HG03439 (cell line): ENCODE measurements at regions not wholly inside any gene's neighbourhood (a gene's known extent, or its start where the extent isn't known, plus 50 kb on each side); places are given as distances from the start of the nearest gene placed in this dataset.

ENCODE experiments used
- ATAC-seq: cut with Tn5 transposase; IDR thresholded peaks from one replicate; pipeline ENCODE4 v1.9.1; 2021; ENCODE audit warnings: mild to moderate bottlenecking, moderate library complexity; ENCODE audit not compliant: unreplicated experiment

DNA sequence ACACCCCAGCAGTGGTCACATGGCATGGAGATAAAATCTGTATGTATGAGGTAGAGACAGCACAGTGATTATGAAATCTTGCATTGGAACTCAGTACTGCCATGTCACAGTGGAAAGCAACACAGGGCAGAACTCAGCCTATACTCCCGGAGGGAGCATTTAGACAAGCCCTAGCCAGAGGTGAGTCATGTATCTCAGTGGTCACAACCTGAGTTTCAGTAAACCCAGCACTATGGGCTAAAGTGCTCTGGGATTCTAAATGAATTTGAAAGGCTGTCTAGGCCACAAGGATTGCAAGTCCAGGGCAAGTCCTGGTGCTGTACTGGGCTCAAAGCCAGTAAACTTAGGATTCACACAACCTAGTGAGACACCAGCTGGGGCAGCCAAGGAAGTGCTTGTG lies 1717.1 kb upstream of the RAG2 start:
- ATAC-seq, result no peak

DNA sequence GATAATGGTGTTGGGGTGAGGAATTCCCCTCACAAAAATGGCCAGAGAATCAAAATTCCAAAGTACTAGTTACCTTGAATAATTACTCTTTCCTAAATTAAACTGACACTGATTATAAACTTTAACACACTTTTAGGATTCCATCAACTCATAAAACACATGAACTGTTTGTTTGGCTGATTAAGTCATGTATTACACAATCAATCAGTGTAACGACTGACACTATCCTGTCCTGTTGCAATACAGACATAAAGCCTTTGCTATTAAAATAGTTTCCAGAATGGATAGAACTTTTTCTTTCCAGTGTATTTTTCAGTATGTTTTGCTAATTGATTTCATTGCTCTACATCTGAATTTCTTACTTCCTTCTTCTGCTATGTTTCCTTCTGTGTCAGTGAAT lies 1709.4 kb upstream of the RAG2 start:
- ATAC-seq, result no peak

DNA sequence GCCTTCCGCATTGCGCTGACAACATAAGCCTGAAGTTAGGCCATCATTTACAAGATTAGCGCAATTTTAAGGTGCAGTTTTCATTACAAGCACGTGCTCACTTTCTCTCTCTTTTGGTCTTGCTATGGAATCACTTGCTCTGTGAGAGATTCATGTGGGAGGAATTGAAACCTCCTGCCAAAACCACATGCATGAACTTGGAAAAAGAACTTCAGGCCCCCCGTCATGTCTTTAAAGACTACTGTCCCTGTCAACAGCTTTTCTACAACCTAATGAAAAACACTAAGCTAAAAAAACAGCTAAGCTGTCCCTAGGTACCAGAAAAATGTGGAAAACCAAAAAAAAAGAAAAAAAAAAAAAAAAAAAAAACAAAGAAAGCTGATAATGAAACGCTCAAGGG lies 1707.6 kb upstream of the RAG2 start:
- ATAC-seq, result no peak

DNA sequence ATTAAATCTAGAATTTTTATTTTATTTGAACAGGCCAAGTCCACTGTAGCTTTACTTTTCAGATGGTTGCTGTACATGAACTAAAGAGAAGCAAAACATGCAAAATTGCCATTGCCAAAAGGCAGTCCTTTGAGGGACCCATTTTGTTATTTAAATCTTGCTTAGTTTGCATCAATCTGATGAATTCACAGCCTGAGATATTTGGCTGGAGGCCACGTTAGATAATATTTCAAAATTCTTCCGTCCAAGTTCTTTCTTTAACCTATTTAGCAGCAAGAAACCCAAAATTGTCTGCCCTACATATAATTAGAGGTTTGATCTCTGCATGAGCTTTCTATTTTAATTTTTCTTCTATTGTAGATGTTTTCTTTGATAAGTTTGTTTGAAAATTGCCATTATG lies 1706.9 kb upstream of the RAG2 start:
- no peak for ATAC-seq

DNA sequence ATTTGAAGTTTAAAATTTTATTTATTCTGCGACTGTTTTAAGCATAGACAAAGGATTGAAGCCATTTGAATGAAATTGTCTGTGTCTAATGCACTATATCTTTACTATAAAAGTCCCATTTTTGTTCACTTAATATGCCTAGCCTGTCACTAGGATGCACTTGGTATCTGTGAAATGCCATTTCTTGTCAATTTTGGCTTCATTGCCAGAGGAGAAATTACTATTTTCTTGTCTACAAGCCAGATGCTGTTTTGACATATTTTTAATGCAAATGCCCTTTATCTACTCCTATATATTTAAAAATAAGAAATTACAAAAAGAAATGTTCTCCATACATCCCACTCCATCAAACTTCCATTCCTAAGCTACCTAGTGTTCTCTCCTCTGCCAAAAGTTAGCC lies 1704.5 kb upstream of the RAG2 start:
- ATAC-seq, result no peak

DNA sequence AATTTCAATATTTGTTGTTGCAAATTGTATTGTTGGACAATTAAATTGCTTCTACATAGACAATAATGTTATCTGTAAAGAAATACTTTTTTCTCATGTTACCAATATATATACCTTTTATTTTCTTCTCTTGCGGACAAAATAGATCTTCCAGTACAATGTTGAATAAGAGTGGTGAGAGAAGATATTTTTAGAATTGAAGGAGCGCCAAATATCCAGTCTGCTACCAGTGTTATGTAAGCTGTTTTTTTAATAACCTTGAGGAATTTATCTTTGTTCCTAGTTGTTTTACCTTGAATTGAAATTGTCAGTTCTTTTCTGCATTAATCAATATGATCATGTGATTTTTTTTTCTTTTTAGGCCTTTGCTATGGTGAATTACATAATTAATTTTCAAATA lies 1702.5 kb upstream of the RAG2 start:
- ATAC-seq, result no peak

DNA sequence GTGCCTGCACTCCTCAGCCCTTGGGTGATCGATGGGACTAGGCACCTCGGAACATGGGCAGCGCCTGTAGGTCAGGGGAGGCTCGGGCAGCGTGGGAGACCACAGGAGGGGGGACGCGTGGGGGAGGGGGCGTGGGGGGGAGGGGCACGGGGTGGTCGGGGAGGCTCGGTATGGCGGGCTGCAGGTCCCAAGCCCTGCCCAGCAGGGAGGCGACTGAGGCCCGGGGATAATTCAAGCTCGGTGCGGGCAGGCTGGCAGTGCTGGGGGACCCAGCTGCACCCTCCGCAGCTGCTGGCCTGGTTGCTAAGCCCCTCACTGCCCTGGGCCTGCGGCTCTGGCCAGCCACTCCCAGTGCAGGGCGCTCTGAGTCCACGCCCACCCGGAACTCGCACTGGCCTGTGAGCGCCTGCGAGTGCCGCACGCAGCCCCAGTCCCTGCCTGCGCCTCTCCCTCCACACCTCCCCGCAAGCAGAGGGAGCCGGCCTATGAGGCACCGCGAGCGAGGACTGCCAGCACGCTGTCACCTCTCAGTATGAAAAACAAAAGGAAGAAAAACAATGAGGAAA lies 1698.3 kb upstream of the RAG2 start:
- no peak for ATAC-seq

DNA sequence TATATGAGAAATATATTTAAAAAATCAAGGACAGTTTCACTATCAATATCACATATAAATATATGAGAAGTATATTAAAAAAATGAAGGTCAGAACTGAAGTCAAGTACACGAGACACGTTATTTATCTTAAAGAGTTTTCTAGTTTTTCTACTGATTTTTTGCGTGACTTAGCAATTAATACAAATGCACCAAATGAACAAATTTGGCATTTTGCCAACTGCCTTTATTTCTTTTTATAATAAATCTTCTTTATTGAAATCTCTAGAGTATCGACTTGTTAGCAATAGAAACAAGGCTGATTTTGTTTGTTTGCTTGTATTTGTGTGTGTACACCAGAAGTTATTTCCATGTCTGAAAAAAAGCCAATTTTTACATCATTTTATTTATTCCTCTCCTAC lies 1684.7 kb upstream of the RAG2 start:
- ATAC-seq, result no peak

DNA sequence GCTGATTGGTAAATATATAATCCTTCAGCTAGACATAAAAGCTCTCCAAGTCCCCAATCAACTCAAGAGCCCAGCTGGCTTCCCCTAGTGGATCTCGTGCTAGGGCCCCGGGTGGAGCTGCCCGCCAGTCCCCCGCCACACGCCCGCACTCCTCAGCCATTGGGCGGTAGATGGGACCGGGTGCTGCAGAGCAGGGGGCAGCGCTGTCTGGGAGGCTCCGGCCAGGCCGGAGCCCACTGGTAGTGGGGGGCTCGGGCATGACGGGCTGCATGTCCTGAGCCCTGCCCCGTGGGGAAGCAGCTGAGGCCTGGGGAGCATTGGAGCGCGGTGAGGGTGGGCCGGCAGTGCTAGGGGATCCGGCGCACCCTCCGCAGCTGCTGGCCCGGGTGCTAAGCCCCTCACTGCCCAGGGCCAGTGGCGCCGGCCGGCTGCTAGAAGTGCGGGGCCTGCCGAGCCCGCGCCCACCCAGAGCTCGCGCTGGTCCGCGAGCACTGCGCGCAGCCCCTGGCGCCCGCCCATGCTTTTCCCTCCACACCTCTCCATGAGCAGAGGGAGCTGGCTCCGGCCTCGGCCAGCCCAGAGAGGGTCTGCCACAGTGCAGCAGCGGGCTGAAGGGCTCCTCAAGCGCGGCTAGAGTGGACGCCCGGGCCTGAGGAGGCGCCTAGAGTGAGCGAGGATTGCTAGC lies 1680.6 kb upstream of the RAG2 start:
- ATAC-seq, result no peak

DNA sequence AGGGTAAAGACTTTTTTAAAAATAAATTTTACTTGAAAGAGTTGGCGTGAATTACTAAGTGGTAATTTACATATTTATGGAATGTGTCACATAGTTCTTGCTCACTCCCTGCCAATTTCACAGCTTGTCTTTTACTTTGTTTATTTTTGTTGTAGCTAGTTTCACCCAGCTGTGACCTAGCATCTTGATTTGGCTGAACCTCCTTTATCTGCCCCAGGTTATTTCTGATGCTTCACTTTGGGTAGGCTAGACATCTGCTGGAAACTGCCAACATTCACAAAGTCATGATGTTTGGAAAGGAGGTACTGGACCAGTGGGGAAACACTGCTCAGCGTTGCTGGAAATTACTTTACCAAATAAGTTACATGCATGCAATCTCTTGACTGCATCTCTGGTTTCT lies 1676.0 kb upstream of the RAG2 start:
- no peak for ATAC-seq

DNA sequence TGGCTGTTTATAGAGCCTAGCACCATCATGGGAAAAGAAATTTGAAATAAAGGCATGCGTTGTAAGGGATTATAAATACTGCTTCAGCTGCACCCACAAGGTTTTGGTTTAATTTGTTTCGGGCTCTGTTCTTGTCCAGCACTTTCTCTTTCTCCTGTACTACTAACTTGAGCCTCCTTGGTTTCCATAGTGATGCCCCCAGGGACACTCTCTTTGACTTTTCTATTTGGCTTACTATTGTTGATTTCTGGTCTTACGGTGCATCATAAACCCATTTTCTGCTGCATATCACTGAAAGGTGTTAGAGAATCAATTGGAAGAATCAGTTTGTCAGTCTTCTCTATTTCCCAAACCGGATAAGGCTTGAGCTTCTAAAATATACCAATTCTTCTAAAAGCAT lies 1674.3 kb upstream of the RAG2 start:
- ATAC-seq, result no peak

DNA sequence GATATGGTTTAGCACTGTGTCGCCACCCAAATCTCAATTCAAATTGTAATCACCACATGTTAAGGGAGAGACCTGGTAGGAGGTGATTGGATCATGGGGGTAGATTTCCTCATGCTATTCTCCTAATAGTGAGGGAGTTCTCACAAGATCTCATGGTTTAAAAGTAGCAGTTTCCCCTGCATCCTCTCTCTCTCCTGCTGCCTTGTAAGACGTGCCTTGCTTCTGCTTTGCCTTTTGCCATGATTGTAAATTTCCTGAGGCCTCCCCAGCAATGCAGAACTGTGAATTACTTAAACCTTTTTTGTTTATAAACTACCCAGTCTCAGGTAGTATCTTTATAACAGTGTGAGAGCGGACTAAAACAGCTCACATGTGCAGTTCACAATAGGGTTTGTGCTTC lies 1668.7 kb upstream of the RAG2 start:
- no peak for ATAC-seq

DNA sequence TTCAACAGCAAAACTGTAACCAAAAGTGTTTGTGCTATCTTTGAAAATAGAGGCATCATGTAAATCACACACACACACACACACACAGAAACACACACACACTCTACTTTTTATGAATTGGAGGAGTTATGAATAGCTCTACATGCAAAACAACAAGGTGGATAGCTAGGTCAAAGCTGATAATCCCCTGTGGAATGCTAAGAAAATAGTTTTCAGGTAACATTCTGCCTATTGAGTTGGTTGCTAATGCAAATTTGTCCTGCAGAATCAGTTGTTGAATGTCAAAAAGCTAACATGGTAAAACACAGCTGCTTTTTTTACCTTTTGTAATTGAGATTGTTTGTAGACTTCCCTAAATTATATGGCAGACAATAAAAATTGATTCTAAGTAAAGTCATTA lies 1658.4 kb upstream of the RAG2 start:
- ATAC-seq, result no peak

DNA sequence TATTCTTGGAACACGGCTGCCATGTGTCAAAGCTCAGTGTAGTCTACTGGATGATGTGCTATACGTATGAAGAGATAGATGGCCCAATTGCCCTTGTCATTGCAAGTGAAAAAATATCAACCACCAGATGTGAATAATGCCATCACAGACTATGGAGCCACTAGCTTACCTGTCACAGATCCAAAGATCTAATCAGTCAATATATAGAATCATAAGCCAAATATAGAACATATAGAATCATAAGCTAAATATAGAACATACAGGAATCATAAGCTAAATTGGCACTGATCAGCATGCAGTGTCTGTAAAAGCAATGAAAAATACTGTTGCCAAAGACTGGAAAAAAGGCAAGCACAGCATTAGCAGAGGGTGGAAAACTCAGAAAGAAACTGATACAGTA lies 1656.9 kb upstream of the RAG2 start:
- no peak for ATAC-seq

DNA sequence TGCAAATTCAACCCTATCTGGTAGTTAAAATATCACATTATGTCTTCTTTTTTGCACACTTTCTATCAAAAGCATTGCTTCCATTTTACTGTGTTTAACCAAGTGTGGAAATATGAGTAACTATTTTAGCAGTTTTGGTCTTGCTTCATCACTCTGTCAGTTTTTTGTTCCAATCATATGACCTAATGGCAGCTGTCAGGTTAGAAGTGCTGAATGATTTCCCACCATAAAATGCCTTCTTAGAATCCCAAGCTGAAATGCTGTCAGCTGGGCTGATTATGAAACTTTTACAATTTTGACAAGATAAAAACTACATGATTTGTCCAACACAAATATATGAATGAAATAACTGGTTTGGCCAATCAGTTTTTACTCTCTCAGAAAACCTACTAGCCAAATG lies 1654.6 kb upstream of the RAG2 start:
- no peak for ATAC-seq

DNA sequence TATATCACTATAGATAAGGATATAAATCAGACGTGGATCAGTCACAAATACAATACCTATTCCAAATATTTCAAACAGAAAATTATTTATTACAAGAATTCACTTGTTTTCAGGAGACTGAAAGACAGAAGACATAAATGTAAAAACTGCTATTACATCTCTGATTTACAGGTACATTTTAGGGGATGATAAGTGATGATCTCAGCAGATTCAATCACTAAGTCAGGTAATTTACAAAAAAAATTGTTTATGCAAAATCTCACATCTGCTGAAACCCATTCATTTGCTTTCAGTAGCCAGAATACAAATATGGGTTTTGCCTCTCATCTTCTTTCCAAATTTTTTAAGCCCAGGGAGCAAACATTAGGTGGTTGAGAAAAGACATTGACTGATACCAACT lies 1648.4 kb upstream of the RAG2 start:
- no peak for ATAC-seq

DNA sequence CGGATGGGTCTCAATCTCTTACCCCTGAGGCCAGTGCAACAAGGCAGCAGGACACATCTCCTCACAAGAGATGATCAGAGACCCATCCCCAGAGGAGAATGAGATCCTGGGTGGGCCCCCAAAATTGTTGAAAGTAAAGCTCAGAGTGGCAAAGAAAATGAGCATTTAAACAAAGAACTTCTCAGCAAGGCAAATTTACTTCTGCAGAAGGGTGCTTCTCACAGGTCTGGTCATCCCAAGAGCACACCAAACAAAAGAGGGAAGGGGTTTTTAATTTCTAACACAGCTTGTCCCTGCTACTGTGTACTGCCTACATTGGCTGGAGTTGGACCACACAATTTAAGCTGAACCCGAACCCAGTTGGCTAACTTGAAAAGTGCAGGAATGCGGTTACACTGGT lies 1628.6 kb upstream of the RAG2 start:
- no peak for ATAC-seq

DNA sequence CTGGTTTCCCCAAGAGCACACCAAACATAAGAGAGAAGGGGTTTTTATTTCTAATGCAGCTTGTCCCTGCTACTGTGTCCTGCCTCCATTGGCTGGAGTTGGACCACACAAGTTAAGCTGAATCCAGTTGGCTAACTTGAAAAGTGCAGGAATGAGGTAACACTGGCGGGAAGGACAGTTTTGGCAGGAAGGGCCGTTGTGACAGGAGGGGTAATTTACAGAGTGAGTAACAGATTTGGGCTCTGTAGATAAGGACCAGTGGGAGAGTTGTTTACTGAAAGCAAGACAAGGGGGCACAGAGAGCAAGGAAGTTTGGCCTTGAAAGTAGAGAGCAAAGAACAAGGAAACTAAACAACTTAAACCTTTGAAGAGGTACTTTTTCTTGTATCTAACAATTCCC lies 1623.3 kb upstream of the RAG2 start:
- ATAC-seq, result no peak

DNA sequence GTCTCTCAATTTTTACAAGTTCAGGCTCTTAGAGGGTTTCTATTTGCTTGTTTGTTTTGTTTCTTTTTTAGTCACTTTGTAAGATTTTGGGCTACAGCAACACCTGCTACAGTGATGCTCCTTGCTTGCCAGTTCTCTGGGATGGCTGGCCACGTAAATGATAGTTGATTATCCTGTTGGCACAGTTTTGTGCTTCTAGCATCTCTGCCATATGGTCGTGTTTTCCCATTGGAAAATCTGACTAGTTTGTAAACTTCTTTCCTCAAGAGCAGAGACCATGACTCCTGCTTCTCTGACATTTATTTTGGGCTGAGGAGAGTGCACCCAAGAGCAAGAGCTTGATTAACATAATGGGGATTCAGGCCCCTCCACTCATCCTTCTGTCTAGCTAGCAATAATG lies 1621.6 kb upstream of the RAG2 start:
- ATAC-seq, result no peak

DNA sequence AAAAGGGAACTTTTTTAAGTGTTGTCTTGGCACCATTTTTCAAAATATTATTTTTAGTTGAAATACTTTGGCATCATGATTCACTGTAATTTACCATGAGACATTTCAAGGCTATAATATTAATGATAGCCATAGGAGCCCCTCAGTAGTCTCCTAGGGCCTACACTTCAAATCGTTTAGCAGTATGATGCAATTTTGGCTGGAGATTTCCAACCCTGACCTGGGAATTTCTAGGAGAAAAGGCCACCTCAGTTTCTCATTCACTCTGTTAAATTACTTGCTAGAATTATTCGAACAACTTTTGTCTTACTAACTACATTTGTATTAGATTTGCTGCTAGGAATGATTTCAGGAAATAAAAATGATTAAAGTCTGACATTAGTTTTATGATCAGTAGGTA lies 1610.9 kb upstream of the RAG2 start:
- ATAC-seq, result no peak

DNA sequence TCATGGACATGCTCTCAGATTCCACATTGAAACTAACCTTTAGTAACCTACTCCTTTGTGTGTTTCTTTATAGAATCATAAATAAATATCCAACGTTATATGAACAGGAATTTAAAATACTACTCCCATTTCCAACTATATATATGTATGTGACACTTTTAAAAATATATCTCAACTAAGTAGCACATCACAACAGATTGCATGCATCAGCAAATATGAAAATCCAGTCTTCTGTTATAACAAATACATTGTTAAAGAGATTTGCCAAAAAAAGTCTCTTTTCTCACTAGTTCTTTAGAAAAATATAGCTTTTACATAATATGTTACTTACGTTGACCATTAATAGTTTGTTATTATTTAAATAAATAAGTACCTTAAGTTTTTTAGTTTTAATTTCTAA lies 1608.6 kb upstream of the RAG2 start:
- ATAC-seq, result no peak

DNA sequence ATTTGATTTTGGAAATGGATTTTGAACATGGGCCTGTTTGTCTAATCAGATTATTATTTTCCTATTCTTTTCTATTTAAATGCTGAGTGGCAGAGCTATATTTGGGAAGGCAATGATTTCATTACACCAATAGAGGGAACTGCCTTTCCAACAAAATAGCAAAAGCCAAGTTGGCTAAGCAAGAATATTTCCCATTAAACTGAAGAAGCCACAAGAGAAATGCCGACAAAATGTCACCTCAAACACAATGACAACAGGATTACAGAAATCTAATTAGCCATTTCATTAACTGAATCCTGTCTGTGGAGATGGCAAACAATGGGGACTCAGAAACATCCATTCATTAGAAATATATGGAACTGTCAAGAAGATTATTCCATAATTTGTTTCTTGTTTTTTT lies 1593.1 kb upstream of the RAG2 start:
- ATAC-seq, result no peak

DNA sequence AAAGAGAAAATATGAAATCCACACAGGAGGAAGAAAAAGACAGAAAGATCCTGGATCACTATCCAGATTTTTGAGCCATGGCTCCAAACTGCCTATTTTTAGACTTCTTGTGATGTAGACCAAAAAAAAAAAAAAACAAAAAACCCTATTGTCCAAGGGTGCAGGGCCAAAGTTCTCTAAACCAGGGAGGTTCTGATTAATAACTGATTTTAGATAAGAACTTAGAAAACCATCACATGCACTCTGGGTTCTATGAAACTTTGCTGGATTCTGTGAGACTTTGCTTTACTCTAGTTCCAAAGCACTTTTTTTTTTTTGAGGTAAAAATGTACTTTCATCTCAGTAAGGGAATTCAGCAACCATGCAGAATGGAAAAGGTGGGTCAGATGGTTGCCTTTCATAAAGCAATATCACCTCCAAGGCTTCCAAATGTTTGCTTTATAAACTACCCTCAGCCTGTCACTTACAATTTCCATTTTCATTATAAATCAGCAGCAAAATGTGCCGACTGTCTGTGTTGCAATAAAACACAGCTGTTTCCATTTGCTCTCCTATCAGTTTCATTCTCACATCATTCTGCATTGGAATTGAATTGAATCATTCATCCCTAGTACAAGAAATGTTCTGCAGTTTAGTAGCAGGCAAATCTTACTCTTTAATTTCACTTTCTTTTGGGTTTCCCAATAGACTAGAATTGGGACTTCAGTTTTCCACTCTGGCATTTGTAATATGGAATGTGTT lies 1584.3 kb upstream of the RAG2 start:
- no peak for ATAC-seq
